GM12875 (cell line): ENCODE measurements at regions not wholly inside any gene's neighbourhood (a gene's known extent, or its start where the extent isn't known, plus 50 kb on each side); places are given as distances from the start of the nearest gene placed in this dataset.
"Not testable (repeated sequence)": the region's sequence is repeated elsewhere in the genome, so short reads cannot be mapped to it uniquely, and the experiment has no call there.

Experiments used
- H3K4me3 ChIP-seq: one replicate; pipeline ENCODE4 v1.5.1; 2011; ENCODE audit warnings: low read depth, low read length, control low read depth
- TF ChIP-seq, protein P1 (sequence below): IDR thresholded peaks from 2 replicates; pipeline ENCODE4 v1.5.1; 2011; ENCODE audit warnings: low read depth, mild to moderate bottlenecking, control low read depth, inconsistent platforms, low read length, moderate library complexity, borderline replicate concordance; ENCODE audit not compliant: insufficient read depth

DNA sequence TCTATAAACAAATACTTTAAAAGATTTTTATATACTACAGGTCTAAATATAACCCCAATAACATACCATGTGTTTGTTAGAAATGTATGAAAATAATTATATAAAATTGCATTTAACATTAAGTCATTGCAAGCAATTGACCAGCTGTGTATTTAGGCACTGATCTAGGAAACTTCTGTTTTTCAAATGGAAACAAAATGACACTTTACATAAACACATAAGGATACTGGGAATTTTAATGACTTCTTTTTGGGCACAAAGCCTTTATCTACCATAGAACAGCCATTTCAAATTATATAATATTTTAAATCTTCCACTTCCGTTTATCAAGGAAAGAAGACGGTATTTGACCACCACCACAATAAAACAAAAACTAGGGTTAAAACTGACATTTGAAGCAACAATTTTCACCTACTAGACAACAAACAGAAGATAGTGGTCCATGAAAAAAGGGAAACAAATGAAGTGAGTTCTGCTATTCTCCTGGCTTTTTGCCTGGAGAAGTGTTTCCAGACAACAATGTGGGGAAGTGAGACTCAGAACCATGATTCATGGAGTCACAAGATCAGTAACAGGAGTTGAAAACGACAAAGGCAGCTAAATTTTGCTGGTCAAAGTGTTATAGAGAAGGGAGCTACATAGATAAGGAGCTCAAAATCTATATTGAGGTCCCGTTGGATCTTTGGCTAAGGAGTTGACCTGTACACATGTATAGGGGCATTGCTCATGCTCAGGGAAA lies 475.1 kb downstream of the TRHDE start:
- no peak overlapping the region for H3K4me3 ChIP-seq

DNA sequence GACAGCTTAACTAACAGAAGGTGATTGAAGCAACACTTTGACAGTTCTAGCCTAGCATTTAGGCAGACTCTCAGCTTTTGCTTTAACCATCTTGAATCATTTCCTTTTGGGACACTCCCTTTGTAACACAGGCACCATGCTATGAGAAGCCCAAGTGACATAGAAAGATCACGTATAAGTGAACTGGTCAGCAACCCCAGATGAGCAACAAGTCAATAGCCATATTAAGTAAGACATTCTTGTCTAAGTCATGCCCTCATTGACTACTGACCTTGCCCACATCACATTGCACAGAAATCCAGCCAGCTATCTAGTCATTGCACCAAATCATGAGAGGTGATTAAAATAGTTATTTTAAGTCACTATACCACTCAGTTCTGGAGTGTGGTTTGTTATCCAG lies 476.8 kb downstream of the TRHDE start:
- TF ChIP-seq, protein P1, sequence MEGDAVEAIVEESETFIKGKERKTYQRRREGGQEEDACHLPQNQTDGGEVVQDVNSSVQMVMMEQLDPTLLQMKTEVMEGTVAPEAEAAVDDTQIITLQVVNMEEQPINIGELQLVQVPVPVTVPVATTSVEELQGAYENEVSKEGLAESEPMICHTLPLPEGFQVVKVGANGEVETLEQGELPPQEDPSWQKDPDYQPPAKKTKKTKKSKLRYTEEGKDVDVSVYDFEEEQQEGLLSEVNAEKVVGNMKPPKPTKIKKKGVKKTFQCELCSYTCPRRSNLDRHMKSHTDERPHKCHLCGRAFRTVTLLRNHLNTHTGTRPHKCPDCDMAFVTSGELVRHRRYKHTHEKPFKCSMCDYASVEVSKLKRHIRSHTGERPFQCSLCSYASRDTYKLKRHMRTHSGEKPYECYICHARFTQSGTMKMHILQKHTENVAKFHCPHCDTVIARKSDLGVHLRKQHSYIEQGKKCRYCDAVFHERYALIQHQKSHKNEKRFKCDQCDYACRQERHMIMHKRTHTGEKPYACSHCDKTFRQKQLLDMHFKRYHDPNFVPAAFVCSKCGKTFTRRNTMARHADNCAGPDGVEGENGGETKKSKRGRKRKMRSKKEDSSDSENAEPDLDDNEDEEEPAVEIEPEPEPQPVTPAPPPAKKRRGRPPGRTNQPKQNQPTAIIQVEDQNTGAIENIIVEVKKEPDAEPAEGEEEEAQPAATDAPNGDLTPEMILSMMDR: no peak
- H3K4me3 ChIP-seq: no peak overlapping the region

More for the DNA sequence above, 475.1 kb downstream of the TRHDE start:
- TF ChIP-seq, protein P1: no peak

DNA sequence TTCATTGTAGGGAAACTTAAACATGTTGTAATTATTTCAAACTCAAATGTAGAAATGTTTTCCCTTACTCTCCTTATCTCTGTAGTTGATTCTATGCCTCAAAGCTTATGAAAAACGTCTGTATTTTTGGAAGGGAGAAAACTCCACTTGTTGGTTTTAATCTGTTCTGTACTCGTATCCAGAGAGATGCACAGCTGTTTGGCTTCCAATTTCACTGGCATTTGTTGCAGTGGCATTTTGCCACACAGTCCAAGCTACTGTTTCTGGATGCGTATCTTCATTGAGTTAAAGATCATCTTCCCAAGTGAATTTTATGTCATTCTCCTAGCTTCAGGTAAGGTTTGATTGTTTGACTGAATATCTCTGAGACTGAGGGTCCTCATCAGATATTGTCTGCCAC lies 481.4 kb downstream of the TRHDE start:
- H3K4me3 ChIP-seq: no peak overlapping the region
- TF ChIP-seq, protein P1: no peak

DNA sequence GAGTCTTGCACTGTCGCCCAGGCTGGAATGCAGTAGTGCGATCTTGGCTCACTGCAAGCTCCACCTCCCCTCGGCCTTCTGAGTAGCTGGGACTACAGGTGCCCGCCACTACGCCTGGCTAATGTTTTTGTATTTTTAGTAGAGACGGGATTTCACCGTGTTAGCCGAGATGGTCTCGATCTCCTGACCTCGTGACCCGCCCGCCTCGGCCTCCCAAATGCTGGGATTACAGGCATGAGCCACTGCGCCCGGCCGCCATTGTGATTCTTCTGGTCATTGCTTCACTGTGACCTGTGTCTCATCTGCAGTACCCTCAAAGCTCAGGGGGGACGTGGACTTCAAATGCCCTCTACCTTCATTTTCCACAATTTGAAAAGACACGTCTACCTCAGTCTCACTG lies 481.9 kb downstream of the TRHDE start:
- not testable (repeated sequence) for H3K4me3 ChIP-seq

DNA sequence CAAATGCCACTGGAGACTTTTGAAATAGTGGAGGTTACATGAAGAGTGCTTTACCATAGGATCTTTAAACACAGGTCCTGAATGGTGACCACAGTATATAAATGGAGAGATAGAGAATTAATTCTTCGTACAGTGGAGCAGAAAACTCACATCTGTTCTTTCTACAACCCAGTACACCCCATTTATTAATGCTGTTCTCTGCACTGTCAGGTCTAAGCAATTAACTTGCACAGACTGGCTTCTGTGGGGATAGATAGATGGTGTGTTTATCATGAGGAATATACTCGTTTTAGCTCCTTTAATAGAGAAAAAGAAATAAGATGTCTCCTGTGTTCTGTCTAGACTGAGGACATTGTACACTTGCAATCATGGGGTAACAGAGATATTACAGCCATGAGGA lies 494.3 kb downstream of the TRHDE start:
- no peak overlapping the region for H3K4me3 ChIP-seq
- TF ChIP-seq, protein P1: no peak

DNA sequence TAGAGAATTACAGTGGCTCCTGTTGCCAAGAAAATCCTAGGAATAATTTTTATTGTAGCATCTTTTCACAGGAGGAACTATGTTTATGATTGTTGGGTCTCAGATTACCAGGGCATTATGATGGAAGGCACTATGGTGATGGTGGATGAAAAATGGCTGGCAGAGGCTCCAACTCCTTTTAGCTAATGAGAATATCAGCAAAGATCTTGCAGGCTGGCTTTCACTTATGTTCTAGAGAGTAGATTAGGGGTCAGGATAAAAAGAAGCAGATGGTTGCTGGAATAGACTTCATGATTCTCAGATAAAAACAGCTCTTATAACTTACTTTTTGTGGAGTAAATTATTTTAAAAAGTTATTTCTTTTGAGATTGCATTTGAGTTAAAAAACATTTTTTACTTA lies 501.9 kb downstream of the TRHDE start:
- TF ChIP-seq, protein P1: no peak
- no peak overlapping the region for H3K4me3 ChIP-seq

DNA sequence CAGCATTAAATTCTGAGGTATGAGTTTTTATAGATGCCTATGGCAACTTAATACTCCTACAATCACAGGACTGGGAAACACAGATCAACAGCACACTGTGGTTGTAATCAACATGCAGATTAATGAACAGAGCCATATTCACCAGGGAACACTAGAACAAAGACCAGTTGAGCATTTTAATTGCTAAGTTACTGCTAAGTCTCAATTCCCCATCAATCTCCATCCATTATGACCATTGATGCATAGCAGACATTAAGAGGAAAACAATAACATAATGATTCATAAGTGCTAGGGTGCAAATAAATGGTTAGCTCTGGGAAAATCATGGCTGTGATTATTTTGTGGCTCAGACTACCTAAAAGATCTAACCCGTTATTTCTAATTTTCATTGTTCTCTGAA lies 505.6 kb downstream of the TRHDE start:
- TF ChIP-seq, protein P1: no peak
- no peak overlapping the region for H3K4me3 ChIP-seq

DNA sequence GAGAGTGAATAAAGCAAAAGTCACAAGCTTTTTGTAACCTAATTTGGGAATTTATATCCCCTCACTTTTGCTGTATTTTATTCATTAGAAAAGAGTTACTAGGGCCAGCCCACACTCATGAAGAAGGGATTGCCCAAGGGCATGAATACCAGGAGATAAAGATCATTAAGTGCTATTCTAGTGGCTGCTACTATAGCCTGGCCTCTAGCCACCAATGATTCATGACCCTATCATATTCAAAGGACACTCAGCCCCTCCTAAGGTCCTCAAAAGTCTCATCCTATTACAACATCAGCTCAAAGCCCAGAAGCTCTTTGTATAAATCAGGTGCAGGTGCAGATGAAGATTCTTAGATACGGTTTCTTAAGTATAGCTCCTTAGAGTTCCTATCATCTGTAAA lies 518.1 kb downstream of the TRHDE start:
- no peak overlapping the region for H3K4me3 ChIP-seq
- TF ChIP-seq, protein P1: no peak
